Neural crest cell (in vitro differentiated cells): ENCODE measurements at regions not wholly inside any gene's neighbourhood (a gene's known extent, or its start where the extent isn't known, plus 50 kb on each side); places are given as distances from the start of the nearest gene placed in this dataset.

Experiments used
- DNase-seq: peaks from one replicate; pipeline ENCODE4 v3.0.0; 2021; ENCODE audit warnings: low read depth, mixed read lengths, low spot score
- H3K27ac Mint-ChIP-seq: one replicate; pipeline ENCODE4 v1.8.0; 2021; ENCODE audit warnings: mild to moderate bottlenecking, mixed read lengths; ENCODE audit not compliant: unreplicated experiment
- H3K27me3 Mint-ChIP-seq: 2 replicates; pipeline ENCODE4 v1.8.0; 2021; ENCODE audit warnings: low read depth, mild to moderate bottlenecking, mixed read lengths
- H3K36me3 Mint-ChIP-seq: 2 replicates; pipeline ENCODE4 v1.8.0; 2021; ENCODE audit warnings: low read depth, mild to moderate bottlenecking, mixed read lengths
- H3K4me1 Mint-ChIP-seq: 2 replicates; pipeline ENCODE4 v1.8.0; 2021; ENCODE audit warnings: mixed read lengths
- H3K4me3 Mint-ChIP-seq: one replicate; pipeline ENCODE4 v1.8.0; 2021; ENCODE audit warnings: mild to moderate bottlenecking, mixed read lengths
- H3K9me3 Mint-ChIP-seq: 2 replicates; pipeline ENCODE4 v1.8.0; 2021; ENCODE audit warnings: mixed read lengths
- TF ChIP-seq, protein P1 (sequence below): fragments of 200-600 bp; sonication (generic); conservative IDR thresholded peaks from 2 replicates; pipeline ENCODE4 v1.5.0; 2021; ENCODE audit warnings: antibody characterized with exemption, mild to moderate bottlenecking

DNA sequence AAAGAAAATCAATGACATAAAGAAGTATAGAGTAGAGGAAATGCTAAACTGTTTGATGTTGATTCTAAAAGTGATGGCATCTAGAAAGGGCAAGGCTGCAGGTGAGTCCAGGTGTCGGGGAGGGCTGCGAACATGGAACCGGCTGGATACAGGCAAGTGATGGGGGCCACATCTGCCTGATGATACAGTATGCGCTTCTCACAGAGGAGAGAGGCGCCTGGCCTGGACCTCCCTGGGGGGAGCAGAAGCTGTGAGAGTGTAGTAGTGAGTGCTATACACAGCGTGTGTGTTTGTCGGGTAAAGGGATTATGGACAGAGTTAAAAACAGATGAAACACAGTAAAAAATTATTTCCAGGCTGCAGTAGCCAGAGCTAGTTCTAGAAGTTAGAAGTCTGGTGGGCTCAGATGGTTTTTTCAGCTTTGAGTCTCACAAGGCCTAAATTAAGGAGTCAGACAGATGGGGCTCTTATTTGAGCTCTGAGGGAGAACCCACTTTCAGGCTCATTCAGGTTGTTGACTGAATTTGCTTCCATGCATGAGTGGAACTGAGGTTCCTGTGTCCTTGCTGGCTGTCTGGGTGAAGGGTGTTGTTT lies 195.8 kb upstream of the ARG1 start:
- peak overlapping the region; percentile 64 for H3K27ac Mint-ChIP-seq
- no peak for DNase-seq
- TF ChIP-seq, protein P1, sequence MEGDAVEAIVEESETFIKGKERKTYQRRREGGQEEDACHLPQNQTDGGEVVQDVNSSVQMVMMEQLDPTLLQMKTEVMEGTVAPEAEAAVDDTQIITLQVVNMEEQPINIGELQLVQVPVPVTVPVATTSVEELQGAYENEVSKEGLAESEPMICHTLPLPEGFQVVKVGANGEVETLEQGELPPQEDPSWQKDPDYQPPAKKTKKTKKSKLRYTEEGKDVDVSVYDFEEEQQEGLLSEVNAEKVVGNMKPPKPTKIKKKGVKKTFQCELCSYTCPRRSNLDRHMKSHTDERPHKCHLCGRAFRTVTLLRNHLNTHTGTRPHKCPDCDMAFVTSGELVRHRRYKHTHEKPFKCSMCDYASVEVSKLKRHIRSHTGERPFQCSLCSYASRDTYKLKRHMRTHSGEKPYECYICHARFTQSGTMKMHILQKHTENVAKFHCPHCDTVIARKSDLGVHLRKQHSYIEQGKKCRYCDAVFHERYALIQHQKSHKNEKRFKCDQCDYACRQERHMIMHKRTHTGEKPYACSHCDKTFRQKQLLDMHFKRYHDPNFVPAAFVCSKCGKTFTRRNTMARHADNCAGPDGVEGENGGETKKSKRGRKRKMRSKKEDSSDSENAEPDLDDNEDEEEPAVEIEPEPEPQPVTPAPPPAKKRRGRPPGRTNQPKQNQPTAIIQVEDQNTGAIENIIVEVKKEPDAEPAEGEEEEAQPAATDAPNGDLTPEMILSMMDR, result no peak
- no peaks in the 10 kb centered on the region for H3K36me3 Mint-ChIP-seq
- H3K4me3 Mint-ChIP-seq, result no peak overlapping the region
- no peaks in the 10 kb centered on the region for H3K9me3 Mint-ChIP-seq
- H3K4me1 Mint-ChIP-seq, result peaks cover 4% of the 10 kb centered on the region
- no peaks in the 10 kb centered on the region for H3K27me3 Mint-ChIP-seq

DNA sequence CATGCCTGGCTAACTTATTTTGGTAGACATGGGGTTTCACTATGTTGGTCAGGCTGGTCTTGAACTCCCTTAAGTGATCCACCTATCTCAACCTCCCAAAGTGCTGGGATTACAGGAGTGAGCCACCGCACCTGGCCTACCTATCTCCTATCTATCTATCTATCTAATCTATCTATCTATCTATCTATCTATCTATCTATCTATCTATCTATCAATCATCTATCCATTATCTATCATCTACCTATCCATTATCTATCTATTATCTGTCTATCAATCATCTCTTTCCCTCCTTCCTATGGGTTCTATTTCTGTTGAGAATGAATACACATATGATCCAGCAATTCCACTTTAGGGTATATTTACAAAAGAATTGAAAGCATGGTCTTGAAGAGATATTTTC lies 194.2 kb upstream of the ARG1 start:
- no peaks in the 10 kb centered on the region for H3K27me3 Mint-ChIP-seq
- H3K4me1 Mint-ChIP-seq, result peaks cover 20% of the 10 kb centered on the region
- no peaks in the 10 kb centered on the region for H3K36me3 Mint-ChIP-seq
- H3K27ac Mint-ChIP-seq, result no peak overlapping the region
- DNase-seq, result no peak
- no peaks in the 10 kb centered on the region for H3K9me3 Mint-ChIP-seq
- H3K4me3 Mint-ChIP-seq, result no peak overlapping the region
- TF ChIP-seq, protein P1, result no peak

DNA sequence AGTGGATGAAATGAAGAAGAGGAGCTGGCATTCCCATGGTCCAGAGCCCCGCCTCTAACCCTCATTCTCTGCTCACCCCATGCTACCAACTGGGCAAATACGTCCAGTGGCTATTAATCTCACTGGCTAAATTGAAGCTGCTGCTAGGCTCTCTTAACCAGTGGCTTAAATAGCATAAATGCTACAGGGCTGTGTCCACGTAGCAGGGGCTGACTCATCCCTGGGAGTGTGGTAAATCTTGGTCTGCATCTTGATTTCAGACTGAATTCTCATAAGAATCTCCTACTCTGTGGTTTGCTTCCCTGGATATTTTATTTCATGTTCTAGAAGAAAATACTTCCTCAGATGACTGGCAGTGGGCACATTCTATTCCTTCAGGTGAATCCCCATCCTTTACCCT lies 193.1 kb upstream of the ARG1 start:
- Mint-ChIP-seq H3K27ac (no peak overlapping the region), H3K9me3 (no peaks in the 10 kb centered on the region), H3K4me1 (peaks cover 26% of the 10 kb centered on the region), H3K27me3 (no peaks in the 10 kb centered on the region), H3K4me3 (no peak overlapping the region), H3K36me3 (no peaks in the 10 kb centered on the region)
- no peak for DNase-seq
- TF ChIP-seq, protein P1, result no peak

DNA sequence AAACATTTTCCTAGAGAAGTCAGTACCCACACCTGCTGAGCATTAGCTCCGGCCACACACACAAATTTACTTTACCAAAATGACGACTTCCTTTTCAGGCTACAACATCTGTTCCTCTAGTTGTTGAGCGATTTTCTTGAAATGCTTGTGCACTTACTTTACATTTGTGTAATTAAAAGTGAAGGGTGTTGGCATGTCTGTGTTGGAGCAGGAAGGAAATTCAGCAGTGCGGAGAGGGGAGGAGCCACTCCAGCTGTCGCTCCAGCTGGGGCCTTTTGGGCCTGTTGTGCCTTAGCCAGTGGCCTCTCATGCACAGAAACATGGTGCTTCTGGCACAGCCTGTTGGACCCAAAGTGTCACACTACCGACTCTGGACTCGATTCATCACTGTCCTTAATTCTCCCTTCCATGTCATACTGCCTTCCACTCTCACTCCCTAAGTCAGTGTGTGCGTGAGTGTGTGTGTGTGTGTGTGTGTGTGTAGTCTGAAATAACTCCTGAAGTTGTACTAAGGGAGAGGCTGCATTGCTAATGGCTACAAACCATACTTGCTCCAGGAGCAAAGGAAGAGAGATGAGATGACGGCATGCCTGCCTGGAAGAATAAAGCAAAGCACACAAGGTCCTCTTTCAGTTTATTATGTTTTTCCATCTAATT lies 191.8 kb upstream of the ARG1 start:
- Mint-ChIP-seq H3K27me3 (no peaks in the 10 kb centered on the region), H3K9me3 (no peaks in the 10 kb centered on the region), H3K27ac (no peak overlapping the region), H3K4me3 (no peak overlapping the region), H3K4me1 (peaks cover 26% of the 10 kb centered on the region), H3K36me3 (peaks cover 3% of the 10 kb centered on the region)
- TF ChIP-seq, protein P1, result no peak
- DNase-seq, result no peak

DNA sequence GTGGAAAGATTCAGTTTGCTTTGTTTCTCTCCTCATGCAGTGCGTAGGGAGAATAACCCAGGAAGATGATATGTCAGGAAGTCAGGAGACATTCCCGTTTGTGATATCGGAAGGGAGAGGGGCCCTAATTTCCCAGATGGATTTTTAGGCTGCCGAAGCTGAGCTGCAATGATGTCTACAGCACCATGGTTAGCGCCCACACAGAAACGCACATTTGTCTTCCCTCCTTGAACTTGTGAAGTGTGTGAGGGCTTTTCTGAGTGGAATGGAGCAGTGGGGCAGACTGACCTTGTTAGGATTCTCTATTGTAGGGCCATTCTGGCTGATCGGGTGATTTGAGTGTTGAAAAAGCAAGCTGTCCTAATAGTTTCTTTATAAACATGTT lies 191.3 kb upstream of the ARG1 start:
- H3K36me3 Mint-ChIP-seq, result peaks cover 3% of the 10 kb centered on the region
- H3K27me3 Mint-ChIP-seq, result no peaks in the 10 kb centered on the region
- TF ChIP-seq, protein P1, result no peak
- H3K4me1 Mint-ChIP-seq, result peaks cover 26% of the 10 kb centered on the region
- no peaks in the 10 kb centered on the region for H3K9me3 Mint-ChIP-seq
- no peak for DNase-seq
- no peak overlapping the region for H3K27ac Mint-ChIP-seq
- no peak overlapping the region for H3K4me3 Mint-ChIP-seq
